ENCODE measurements at regions not wholly inside any gene's neighbourhood (a gene's known extent, or its start where the extent isn't known, plus 50 kb on each side); places are given as distances from the start of the nearest gene placed in this dataset.

DNA sequence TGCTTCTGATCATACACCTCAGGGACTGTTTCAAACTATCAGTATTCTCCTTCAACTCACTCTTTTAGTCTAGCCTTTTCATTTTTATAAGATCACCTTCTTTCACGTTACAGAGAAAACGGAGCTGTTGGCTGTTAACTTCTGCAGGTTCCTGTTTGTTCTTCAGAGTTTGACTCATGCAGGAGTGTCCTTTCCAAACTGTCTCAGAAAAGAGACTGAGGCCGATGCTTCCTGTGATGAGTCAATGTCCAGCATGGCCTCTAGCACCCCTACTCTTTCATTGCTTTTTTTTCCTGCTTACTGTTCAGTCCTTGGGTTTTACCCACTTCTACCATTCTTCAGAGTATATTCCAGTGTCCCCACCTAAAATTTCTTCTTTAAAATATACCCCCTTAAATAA is 240.8 kb upstream of the RGPD4 start:
- TF ChIP-seq MXI1 (IDR thresholded peaks at IDR 0.05; ENCODE audit: low read depth, low read length) (no peak), EP300 (IDR thresholded peaks at IDR 0.05; ENCODE audit: borderline replicate concordance in 1 of 2, low read depth in 1 of 2, low read length in 1 of 2) (no peak), NFIC (IDR thresholded peaks at IDR 0.05; ENCODE audit: borderline replicate concordance) (no peak), GABPA (IDR thresholded peaks at IDR 0.05; ENCODE audit: low read depth) (no peak)
- TF ChIP-seq, protein P1, sequence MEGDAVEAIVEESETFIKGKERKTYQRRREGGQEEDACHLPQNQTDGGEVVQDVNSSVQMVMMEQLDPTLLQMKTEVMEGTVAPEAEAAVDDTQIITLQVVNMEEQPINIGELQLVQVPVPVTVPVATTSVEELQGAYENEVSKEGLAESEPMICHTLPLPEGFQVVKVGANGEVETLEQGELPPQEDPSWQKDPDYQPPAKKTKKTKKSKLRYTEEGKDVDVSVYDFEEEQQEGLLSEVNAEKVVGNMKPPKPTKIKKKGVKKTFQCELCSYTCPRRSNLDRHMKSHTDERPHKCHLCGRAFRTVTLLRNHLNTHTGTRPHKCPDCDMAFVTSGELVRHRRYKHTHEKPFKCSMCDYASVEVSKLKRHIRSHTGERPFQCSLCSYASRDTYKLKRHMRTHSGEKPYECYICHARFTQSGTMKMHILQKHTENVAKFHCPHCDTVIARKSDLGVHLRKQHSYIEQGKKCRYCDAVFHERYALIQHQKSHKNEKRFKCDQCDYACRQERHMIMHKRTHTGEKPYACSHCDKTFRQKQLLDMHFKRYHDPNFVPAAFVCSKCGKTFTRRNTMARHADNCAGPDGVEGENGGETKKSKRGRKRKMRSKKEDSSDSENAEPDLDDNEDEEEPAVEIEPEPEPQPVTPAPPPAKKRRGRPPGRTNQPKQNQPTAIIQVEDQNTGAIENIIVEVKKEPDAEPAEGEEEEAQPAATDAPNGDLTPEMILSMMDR (IDR thresholded peaks at IDR 0.05): no peak

All from SK-N-SH (cell line).